GM23248 (cell line): ENCODE measurements at regions not wholly inside any gene's neighbourhood (a gene's known extent, or its start where the extent isn't known, plus 50 kb on each side); places are given as distances from the start of the nearest gene placed in this dataset.

Source experiments
- DNase-seq: peaks from one replicate; pipeline ENCODE4 v3.0.0-alpha.2; 2015
- H2AFZ ChIP-seq: fragments of 200-600 bp; sonication (generic); 2 replicates; pipeline ENCODE4 v1.6.1; 2016; ENCODE audit warnings: antibody characterized with exemption
- H3F3A ChIP-seq: fragments of 200-600 bp; sonication (generic); 2 replicates; pipeline ENCODE4 v1.6.1; 2016; ENCODE audit warnings: mild to moderate bottlenecking, antibody characterized with exemption, mixed run types; ENCODE audit not compliant: insufficient read depth
- H3K27ac ChIP-seq: fragments of 200-600 bp; sonication (generic); 2 replicates; pipeline ENCODE4 v1.5.1; 2016; ENCODE audit warnings: mild to moderate bottlenecking
- H3K27me3 ChIP-seq: fragments of 200-600 bp; sonication (generic); replicated peaks from 2 replicates; pipeline ENCODE4 v1.6.1; 2016; ENCODE audit warnings: mild to moderate bottlenecking; ENCODE audit not compliant: insufficient read depth
- H3K36me3 ChIP-seq: fragments of 200-600 bp; sonication (generic); 2 replicates; pipeline ENCODE4 v1.6.1; 2016; ENCODE audit warnings: low read depth, mild to moderate bottlenecking
- H3K4me1 ChIP-seq: fragments of 200-600 bp; sonication (generic); 2 replicates; pipeline ENCODE4 v1.6.1; 2016; ENCODE audit warnings: mild to moderate bottlenecking; ENCODE audit not compliant: insufficient read depth
- H3K4me2 ChIP-seq: fragments of 200-600 bp; sonication (generic); one replicate; pipeline ENCODE4 v1.6.1; 2016; ENCODE audit warnings: mild to moderate bottlenecking; ENCODE audit not compliant: unreplicated experiment
- H3K4me3 ChIP-seq: fragments of 200-600 bp; sonication (generic); 2 replicates; pipeline ENCODE4 v1.5.1; 2016; ENCODE audit warnings: mild to moderate bottlenecking
- H3K79me2 ChIP-seq: fragments of 200-600 bp; sonication (generic); 2 replicates; pipeline ENCODE4 v1.6.1; 2016; ENCODE audit warnings: mild to moderate bottlenecking; ENCODE audit not compliant: insufficient read depth
- H3K9ac ChIP-seq: fragments of 200-600 bp; sonication (generic); 2 replicates; pipeline ENCODE4 v1.6.1; 2016; ENCODE audit warnings: mild to moderate bottlenecking
- H3K9me2 ChIP-seq: fragments of 200-600 bp; sonication (generic); 2 replicates; pipeline ENCODE4 v1.6.1; 2016; ENCODE audit warnings: mixed run types, mild to moderate bottlenecking, moderate library complexity; ENCODE audit not compliant: insufficient read depth
- H3K9me3 ChIP-seq: fragments of 200-600 bp; sonication (generic); one replicate; pipeline ENCODE4 v1.6.1; 2017; ENCODE audit warnings: low read depth
- H4K20me1 ChIP-seq: fragments of 200-600 bp; sonication (generic); 2 replicates; pipeline ENCODE4 v1.6.0; 2016; ENCODE audit not compliant: insufficient read depth
- EZH2 ChIP-seq: fragments of 200-600 bp; sonication (generic); IDR thresholded peaks from 2 replicates; pipeline ENCODE4 v1.6.1; 2018; ENCODE audit warnings: antibody characterized with exemption, mild to moderate bottlenecking; ENCODE audit not compliant: insufficient read depth, poor library complexity, severe bottlenecking
- EZH2phosphoT487 ChIP-seq: fragments of 200-600 bp; sonication (generic); IDR thresholded peaks from 2 replicates; pipeline ENCODE4 v1.6.1; 2018; ENCODE audit warnings: antibody characterized with exemption, moderate library complexity, mild to moderate bottlenecking, low read depth; ENCODE audit not compliant: insufficient read depth
- WGBS, 2 experiments: methylation state at CpG; one replicate each; pipeline ENCODE4 v1.1.6; 2015 to 2017; ENCODE audit warnings: low lambda C conversion rate in 2 of 2, low coverage in 1 of 2; ENCODE audit errors: missing lambda C conversion rate in 2 of 2; 5-methylcytosine and 5-hydroxymethylcytosine counted together
- in situ Hi-C: fragments of 300-500 bp; cut with MboI; formaldehyde crosslinking; loops from 2 replicates; pipeline ENCODE4 v1.15.0; 2020

- 5 to 7% methylated on average over 1 of the region's 1 CpG for WGBS, 2 experiments
- Histone ChIP-seq H3K4me2 (peak overlapping the region; percentile 85), H3F3A (peaks cover 17% of the 10 kb centered on the region), H3K27ac (peak overlapping the region; percentile 56), H3K9ac (peak overlapping the region; percentile 41), H3K36me3 (no peaks in the 10 kb centered on the region), H3K4me3 (peak overlapping the region; percentile 71), H3K27me3 (no peaks in the 10 kb centered on the region), H3K9me3 (no peaks in the 10 kb centered on the region), H3K4me1 (peaks cover 19% of the 10 kb centered on the region), H3K79me2 (no peaks in the 10 kb centered on the region), H3K9me2 (no peaks in the 10 kb centered on the region), H2AFZ (peak overlapping the region; percentile 85), H4K20me1 (no peaks in the 10 kb centered on the region)
- DNase-seq: peak; percentile 65
- in situ Hi-C loops: no loop called here
- TF ChIP-seq EZH2 (no peak), EZH2phosphoT487 (no peak)
Observed at GRCh38 chr12:59383079-59383822, 212.6 kb upstream of the SLC16A7 start.

GRCh38 chr12:59382282-59383078, 213.3 kb upstream of the SLC16A7 start:
- Histone ChIP-seq H3K4me2 (peak overlapping the region; percentile 85), H3K9me3 (no peaks in the 10 kb centered on the region), H3K4me3 (peak overlapping the region; percentile 71), H3K9ac (peak overlapping the region; percentile 41), H3K79me2 (no peaks in the 10 kb centered on the region), H3K27ac (peak overlapping the region; percentile 56), H3K4me1 (peaks cover 19% of the 10 kb centered on the region), H3K36me3 (no peaks in the 10 kb centered on the region), H2AFZ (peak overlapping the region; percentile 85), H3K27me3 (no peaks in the 10 kb centered on the region), H4K20me1 (no peaks in the 10 kb centered on the region), H3F3A (peaks cover 17% of the 10 kb centered on the region), H3K9me2 (no peaks in the 10 kb centered on the region)
- TF ChIP-seq EZH2phosphoT487 (no peak), EZH2 (no peak)
- WGBS, 2 experiments: 35 to 36% methylated on average over 3 of the region's 3 CpGs
- no peak for DNase-seq
- in situ Hi-C loops: no loop called here

GRCh38 chr12:59381106-59381505, 214.7 kb upstream of the SLC16A7 start:
- no peaks in the 10 kb centered on the region for H3K9me3 ChIP-seq
- H3F3A ChIP-seq: peaks cover 17% of the 10 kb centered on the region
- DNase-seq: no peak
- H3K36me3 ChIP-seq: no peaks in the 10 kb centered on the region
- no peak overlapping the region for H3K4me3 ChIP-seq
- H3K79me2 ChIP-seq: no peaks in the 10 kb centered on the region
- H3K9ac ChIP-seq: no peak overlapping the region
- TF ChIP-seq EZH2phosphoT487: no peak
- TF ChIP-seq EZH2: no peak
- no peaks in the 10 kb centered on the region for H3K27me3 ChIP-seq
- no peak overlapping the region for H3K27ac ChIP-seq
- in situ Hi-C loops: no loop called here
- H2AFZ ChIP-seq: no peak overlapping the region
- H3K4me1 ChIP-seq: peaks cover 19% of the 10 kb centered on the region
- H4K20me1 ChIP-seq: no peaks in the 10 kb centered on the region
- H3K9me2 ChIP-seq: no peaks in the 10 kb centered on the region
- no peak overlapping the region for H3K4me2 ChIP-seq

GRCh38 chr12:59375633-59376032, 220.2 kb upstream of the SLC16A7 start:
- Histone ChIP-seq H3K9me2 (no peaks in the 10 kb centered on the region), H2AFZ (no peak overlapping the region), H3K79me2 (no peaks in the 10 kb centered on the region), H3K4me2 (no peak overlapping the region), H3F3A (no peaks in the 10 kb centered on the region), H3K9ac (no peak overlapping the region), H3K27me3 (no peaks in the 10 kb centered on the region), H3K27ac (no peak overlapping the region), H3K9me3 (no peaks in the 10 kb centered on the region), H3K4me3 (no peak overlapping the region), H4K20me1 (no peaks in the 10 kb centered on the region), H3K36me3 (no peaks in the 10 kb centered on the region), H3K4me1 (no peaks in the 10 kb centered on the region)
- no peak for DNase-seq
- TF ChIP-seq EZH2phosphoT487: no peak
- no peak for TF ChIP-seq EZH2
- WGBS, 2 experiments: 91 to 94% methylated on average over 4 of the region's 4 CpGs
- in situ Hi-C loops: no loop called here
